Stomach (tissue), 8 donors: ENCODE measurements at regions not wholly inside any gene's neighbourhood (a gene's known extent, or its start where the extent isn't known, plus 50 kb on each side); places are given as distances from the start of the nearest gene placed in this dataset.

Experiments
- DNase-seq, 2 donors: peaks; one replicate each; pipeline versions ENCODE4 v3.0.0 to v3.0.0-alpha.2; 2013 to 2019
- H3K27ac ChIP-seq, 5 donors: fragments of 200-600 bp in 4 of 5; sonication (generic) in 4 of 5; one replicate each; pipeline ENCODE4 v1.5.1; 2013 to 2019; ENCODE audit warnings: mild to moderate bottlenecking in 1 of 5, moderate library complexity in 1 of 5
- H3K27me3 ChIP-seq, 3 donors: fragments of 200-600 bp; sonication (generic); one replicate each; pipeline ENCODE4 v1.5.1; 2017 to 2019; ENCODE audit warnings: mixed run types in 1 of 3
- H3K36me3 ChIP-seq, 4 donors: fragments of 200-600 bp; sonication (generic); 1 replicate in 3 of 4; 2 replicates in 1 of 4; pipeline ENCODE4 v1.5.1; 2016 to 2019
- H3K4me1 ChIP-seq, 4 donors: fragments of 200-600 bp; sonication (generic); one replicate each; pipeline ENCODE4 v1.5.1; 2016 to 2019
- H3K4me3 ChIP-seq, 4 donors: fragments of 200-600 bp; sonication (generic) in 3 of 4; one replicate each; pipeline ENCODE4 v1.5.1; 2016 to 2019; ENCODE audit warnings: mild to moderate bottlenecking in 1 of 4
- H3K9me3 ChIP-seq, 4 donors: fragments of 200-600 bp; sonication (generic); one replicate each; pipeline ENCODE4 v1.5.1; 2016 to 2019
- CTCF ChIP-seq, 7 experiments: fragments of 450-650 bp in 4 of 7; fragments of 200-600 bp in 3 of 7; sonication (generic) in 3 of 7; IDR thresholded peaks; one replicate each; pipeline ENCODE4 v1.5.1; 2016 to 2019; ENCODE audit warnings: antibody characterized with exemption in 7 of 7, control low read depth in 2 of 7, mild to moderate bottlenecking in 1 of 7
- EP300 ChIP-seq: sonication (generic); formaldehyde crosslinking; IDR thresholded peaks from one replicate; pipeline ENCODE4 v1.6.1; 2017; ENCODE audit warnings: antibody characterized with exemption
- POLR2A ChIP-seq, 4 donors: fragments of 450-650 bp; IDR thresholded peaks; one replicate each; pipeline ENCODE4 v1.6.1; 2016; ENCODE audit warnings: antibody characterized with exemption in 4 of 4, control low read depth in 2 of 4, mild to moderate bottlenecking in 1 of 4, moderate library complexity in 1 of 4
- POLR2AphosphoS5 ChIP-seq, 3 donors: sonication (generic); formaldehyde crosslinking; IDR thresholded peaks; one replicate each; pipeline ENCODE4 v1.6.1; 2016; ENCODE audit warnings: antibody characterized with exemption in 3 of 3
- WGBS, 5 donors: extraction: QIAGEN DNeasy Blood & Tissue Kit in 3 of 5; methylation state at CpG; one replicate each; pipeline versions ENCODE4 v1.1.5 to v1.1.7; 2013 to 2018; 5-methylcytosine and 5-hydroxymethylcytosine counted together
- intact Hi-C: fragments of 100-400 bp; cut with DNase I; formaldehyde crosslinking; loops from one replicate; pipeline ENCODE4 v1.15.1; 2023; ENCODE audit warnings: low total_unique reads
- donor health status: healthy with polysubstance abuse.
- donor health status: Bipolar disorder and iron deficiency.
- donor health status: healthy.

- TF ChIP-seq POLR2AphosphoS5 (IDR thresholded peaks at IDR 0.05) (no peak), CTCF (IDR thresholded peaks at IDR 0.05) (no peak), POLR2A (IDR thresholded peaks at IDR 0.05) (no peak), EP300 (no peak)
- no peak overlapping the region for H3K4me3 ChIP-seq
- intact Hi-C loops: no loop called here
Measured at GRCh38 chr11:91404344-91404743, 820.3 kb upstream of the FAT3 start.

GRCh38 chr11:91397134-91397468 lies 827.5 kb upstream of the FAT3 start:
- WGBS, 5 donors: 20 to 35% (median 27%) methylated on average over 2 of the region's 2 CpGs
- TF ChIP-seq POLR2AphosphoS5 (IDR thresholded peaks at IDR 0.05) (no peak), CTCF (IDR thresholded peaks at IDR 0.05) (no peak), EP300 (no peak), POLR2A (IDR thresholded peaks at IDR 0.05) (no peak)

More at GRCh38 chr11:91404344-91404743, 820.3 kb upstream of the FAT3 start:
- Histone ChIP-seq H3K4me1 (no peaks in the 10 kb centered on the region), H3K27ac (no peak overlapping the region), H3K36me3 (no peaks in the 10 kb centered on the region), H3K27me3 (no peaks in the 10 kb centered on the region), H3K9me3 (peaks cover 0 to 7% (median 5%) of the 10 kb centered on the region in 4 donors)
- DNase-seq: no peak

DNA sequence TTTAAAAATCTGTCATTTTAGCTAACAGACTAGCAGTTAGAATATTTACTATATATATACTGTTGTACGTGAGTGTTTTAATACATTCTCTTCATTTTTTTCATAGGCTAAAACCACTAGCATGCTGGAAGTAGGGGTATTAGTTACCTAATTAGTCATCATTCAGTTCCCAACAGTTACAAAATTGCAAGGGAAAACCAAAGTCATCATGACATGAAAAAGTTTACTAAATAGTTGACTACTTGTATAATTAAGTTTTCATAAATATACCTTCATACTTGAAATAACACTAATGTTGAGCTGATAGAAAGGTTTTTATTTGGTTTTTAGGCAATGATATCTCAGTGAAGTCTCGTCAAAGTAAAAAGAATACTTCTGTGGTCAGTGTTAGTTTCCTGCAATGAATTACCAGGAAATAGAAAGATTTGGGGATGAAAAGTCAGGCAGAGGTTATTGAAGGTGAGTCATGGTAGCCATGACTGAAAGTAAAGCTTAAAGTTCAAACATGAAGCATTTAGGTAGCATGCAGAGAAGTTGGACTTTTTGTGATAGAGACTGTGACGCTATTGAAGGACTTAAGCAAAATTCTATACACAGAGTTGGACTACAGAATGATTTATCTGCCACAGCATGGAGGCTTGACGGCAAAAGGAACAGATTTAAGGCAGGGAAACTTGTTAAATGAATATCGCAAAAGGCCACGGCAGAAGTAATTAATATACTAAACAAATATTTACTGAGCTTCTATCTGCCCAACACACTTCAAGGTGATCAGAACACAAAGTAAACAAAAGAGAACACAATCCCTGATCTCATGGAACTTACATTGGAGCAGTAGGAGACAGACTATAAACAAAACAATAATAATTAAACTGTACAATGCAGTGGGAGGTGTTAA lies 828.1 kb upstream of the FAT3 start:
- 33 to 56% (median 39%) methylated on average over 6 of the region's 6 CpGs for WGBS, 5 donors
- peak overlapping the region; percentile 26 to 75 (median 61) for H3K27ac ChIP-seq

More at GRCh38 chr11:91397134-91397468, 827.5 kb upstream of the FAT3 start:
- H3K4me3 ChIP-seq: no peak overlapping the region
- DNase-seq: no peak
- peak overlapping the region; percentile 26 to 75 (median 61) for H3K27ac ChIP-seq
- H3K27me3 ChIP-seq: no peaks in the 10 kb centered on the region
- H3K9me3 ChIP-seq: peaks cover 0 to 7% (median 5%) of the 10 kb centered on the region in 4 donors
- intact Hi-C loops: no loop called here
- H3K4me1 ChIP-seq: peaks cover 0 to 19% (median 9%) of the 10 kb centered on the region in 4 donors
- no peaks in the 10 kb centered on the region for H3K36me3 ChIP-seq

More for the DNA sequence above, 828.1 kb upstream of the FAT3 start:
- H3K4me1 ChIP-seq: peaks cover 0 to 19% (median 9%) of the 10 kb centered on the region in 4 donors
- no peak overlapping the region for H3K4me3 ChIP-seq
- peaks cover 0 to 4% (median 2%) of the 10 kb centered on the region in 4 donors for H3K9me3 ChIP-seq
- H3K27me3 ChIP-seq: no peaks in the 10 kb centered on the region
- TF ChIP-seq POLR2A (IDR thresholded peaks at IDR 0.05): no peak
- no peak for TF ChIP-seq CTCF (IDR thresholded peaks at IDR 0.05)
- no peak for TF ChIP-seq POLR2AphosphoS5 (IDR thresholded peaks at IDR 0.05)
- TF ChIP-seq EP300: no peak
- DNase-seq: peak in 1 of 2 donors; percentile 71
- intact Hi-C loops: no loop called here
- H3K36me3 ChIP-seq: no peaks in the 10 kb centered on the region
